Activated T-helper 1 cell treated with anti-CD3 and anti-CD28 coated beads, Interleukin-2, amount 50 U/mL, for 16 hours (primary cell): ENCODE measurements at regions not wholly inside any gene's neighbourhood (a gene's known extent, or its start where the extent isn't known, plus 50 kb on each side); places are given as distances from the start of the nearest gene placed in this dataset.

ENCODE experiments used
- DNase-seq, 2 donors: peaks; one replicate each; pipeline ENCODE4 v3.0.0-alpha.2; 2020; ENCODE audit warnings: low read depth in 1 of 2, low spot score in 1 of 2

DNA sequence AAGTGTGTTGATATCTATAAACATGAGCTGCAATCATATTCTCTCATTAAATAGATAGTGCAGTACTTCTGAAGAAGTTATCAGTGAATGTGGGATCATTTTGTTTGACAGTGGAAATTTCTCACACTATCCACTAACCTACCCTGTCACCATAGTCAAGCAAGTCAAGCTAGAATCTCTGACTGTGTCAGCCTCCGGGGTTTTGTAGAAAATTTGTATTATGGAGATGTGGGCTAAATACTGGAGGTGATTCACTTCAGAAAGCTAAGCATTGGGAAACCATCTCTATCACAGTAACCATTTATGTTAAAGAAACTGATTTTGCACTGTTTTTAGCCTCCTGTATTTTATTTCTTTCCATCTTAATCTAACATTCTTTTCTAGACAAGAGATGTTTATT lies 126.6 kb upstream of the CREB1 start:
- no peak for DNase-seq

DNA sequence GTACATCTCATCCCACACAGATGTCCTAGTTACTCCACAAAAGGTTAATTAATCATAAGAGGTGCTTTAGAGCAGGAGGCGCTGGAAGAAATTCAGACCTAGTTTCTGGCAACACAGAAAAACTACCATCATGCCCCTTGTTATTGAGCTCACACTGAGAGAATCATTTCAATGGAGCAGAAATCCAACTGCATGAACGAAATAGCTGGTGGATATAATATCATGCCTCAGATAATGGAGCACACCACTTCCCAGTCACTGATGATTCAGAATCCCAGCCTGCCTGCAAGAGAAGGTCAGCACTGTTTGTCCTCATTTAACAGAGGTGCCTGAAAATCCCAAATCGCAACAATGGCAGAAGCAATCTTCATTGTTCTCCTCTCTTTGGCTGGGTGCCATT lies 125.8 kb upstream of the CREB1 start:
- DNase-seq: no peak

GRCh38 chr2:207405150-207405549 lies 124.6 kb upstream of the CREB1 start:
- no peak for DNase-seq

GRCh38 chr2:207408086-207408794 lies 121.5 kb upstream of the CREB1 start:
- DNase-seq: no peak

DNA sequence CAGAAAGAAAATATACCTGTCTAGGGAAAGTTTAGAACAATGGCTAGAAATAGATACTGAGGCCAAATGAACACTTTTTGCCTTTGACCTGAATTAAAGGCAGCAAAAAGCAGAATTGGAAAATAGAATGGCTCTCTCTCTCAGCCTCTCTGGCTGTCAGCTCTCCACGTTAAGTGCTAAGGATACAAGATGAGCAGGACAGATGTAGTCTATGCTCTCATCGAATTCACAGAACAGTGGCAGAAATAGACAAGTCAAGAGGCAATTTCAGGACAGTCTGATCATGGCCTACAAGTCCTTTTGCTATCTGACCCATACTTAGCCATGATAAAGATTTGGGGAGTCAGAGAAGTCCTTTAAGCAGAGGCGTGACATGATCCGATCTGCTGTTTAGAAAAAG lies 120.2 kb upstream of the CREB1 start:
- no peak for DNase-seq

- DNase-seq: no peak
Observed at GRCh38 chr2:207412787-207413310, 116.9 kb upstream of the CREB1 start.

DNA sequence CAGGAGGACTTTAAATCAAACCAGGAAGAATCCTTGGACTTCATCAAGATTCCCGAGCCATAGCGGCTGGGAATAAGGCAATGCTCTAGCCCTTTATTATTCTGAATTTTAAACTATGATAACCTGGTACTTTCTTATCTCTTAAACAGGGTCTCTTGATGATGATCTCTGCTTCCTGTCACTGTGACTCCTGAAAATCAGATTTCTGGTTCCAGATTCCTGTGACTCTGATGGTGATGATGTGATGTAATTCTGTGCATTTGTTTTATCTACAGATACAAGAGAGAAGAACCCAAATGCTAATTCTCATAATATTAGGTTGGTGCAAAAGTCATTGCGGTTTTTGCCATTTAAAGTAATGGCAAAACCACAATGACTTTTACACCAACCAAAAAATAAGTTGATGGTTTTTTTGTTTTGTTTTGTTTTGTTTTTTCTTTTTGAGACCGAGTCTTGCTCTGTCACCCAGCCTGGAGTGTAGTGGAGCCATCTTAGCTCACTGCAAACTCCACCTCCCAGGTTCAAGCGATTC lies 116.3 kb upstream of the CREB1 start:
- DNase-seq: no peak

DNA sequence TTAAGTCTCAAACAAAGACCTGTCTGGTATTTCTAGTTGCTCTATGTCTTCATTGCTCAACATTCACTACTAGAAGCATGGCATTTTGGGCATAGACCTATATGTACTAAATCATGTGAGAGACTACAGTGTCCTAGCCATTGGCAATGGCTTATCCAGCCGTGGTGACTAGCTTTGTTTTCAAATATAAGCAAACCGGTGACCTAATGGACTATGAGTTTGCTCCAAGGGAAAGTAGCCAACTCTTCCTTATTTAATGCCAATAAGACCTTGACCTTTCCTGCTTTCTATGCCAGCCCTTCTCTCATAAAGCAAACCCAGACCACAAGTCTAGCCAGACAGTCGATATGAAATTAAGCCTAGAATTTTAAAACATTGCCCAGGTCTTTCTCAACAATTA lies 113.7 kb upstream of the CREB1 start:
- no peak for DNase-seq

GRCh38 chr2:207416900-207417299 lies 112.9 kb upstream of the CREB1 start:
- no peak for DNase-seq

- DNase-seq: no peak
Observed at GRCh38 chr2:207417301-207417718, 112.5 kb upstream of the CREB1 start.

DNA sequence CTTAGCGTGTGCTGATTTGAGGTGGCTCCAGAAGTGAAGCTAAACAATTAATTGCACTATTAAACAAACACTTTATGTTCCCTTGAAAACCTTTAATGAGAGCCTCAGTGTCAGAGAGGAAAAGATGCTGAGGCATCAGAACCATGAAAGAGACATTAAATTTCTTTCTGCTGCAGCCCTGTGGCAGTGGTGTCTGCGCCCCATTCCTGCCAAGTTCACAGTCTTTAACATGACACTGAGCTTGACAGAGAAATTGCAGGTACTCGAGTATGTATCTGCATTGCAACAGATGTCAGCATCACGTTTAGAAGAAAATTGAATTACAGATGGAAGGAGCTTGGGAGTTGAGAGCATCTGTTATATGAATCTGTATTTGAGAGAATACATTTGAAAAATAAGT lies 111.3 kb upstream of the CREB1 start:
- no peak for DNase-seq

- DNase-seq: no peak
Observed at GRCh38 chr2:207419331-207419730, 110.4 kb upstream of the CREB1 start.

DNA sequence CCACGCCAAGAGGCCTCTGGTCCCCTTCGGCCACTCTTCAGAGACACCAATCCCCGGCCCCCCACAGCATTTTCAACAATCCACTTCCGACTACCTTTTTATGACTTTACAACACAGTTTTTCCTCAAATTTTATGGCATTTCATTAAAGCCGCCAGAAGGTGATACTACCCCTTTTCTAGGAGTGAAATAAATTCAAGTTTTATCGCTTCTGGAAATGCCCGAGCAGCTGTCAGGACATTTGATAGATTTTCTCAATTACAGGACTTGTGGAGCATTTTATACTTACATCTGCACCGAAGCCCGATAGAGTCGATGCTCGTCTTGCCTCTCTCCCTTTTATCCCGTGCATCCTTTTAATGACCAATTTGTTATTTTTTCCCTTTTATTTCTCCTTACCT lies 108.1 kb upstream of the CREB1 start:
- DNase-seq: no peak

DNA sequence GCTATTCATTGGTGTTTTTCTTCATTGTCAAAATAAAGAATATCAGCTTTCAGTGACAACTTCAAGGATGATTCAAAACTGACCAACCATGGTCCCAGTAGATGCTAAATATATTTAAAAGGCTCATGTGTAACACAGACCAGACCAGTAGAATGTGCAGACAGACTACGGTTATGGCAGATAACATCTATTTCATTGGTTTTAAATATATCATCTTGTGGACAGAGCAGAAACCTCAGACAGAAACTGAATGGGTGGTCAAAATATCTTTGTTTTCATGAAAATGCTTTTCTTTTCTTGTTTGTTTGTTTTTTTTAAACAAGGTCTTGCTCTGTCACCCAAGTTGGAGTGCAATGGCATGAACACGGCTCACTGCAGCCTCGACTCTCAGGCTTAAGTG lies 107.4 kb upstream of the CREB1 start:
- DNase-seq: no peak

DNA sequence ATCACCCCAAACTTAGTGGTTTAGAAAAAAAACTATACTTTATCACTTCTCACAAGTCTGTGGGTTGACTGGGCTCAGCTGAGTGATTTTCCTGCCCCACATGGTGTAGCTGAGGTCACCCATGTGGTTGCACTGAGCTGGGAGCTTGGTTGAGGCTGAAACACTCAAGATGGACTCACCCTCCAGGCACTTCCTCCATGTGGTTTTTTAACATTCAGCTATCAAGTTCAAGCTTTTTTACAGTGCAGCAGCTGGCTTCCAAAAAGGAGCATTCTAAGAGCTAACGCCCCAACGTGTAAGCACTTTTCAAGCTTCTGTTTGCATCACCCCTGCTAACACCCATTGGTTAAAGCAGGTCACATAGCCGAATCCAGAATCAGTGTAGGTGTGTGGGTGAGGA lies 105.9 kb upstream of the CREB1 start:
- DNase-seq: no peak

- DNase-seq: no peak
Observed at GRCh38 chr2:207427986-207428385, 101.8 kb upstream of the CREB1 start.

DNA sequence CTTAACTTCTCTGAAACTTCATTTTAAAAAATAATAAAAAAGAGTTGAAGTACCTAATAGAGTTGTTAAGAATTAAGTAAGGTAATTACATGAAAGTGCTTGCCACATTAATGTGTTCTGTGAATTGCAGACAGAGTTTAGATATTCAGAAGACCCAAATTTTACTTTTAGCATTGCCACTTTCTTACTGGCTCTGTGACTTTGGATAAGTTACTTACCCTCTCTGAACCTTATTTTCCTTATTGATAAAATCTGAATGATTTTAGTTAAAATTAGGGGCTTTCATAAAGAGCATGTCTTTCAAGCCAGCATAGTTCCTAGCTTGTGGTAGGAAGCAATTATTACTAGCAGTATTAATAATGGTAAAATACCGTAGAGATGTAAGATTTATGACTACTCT lies 101.2 kb upstream of the CREB1 start:
- DNase-seq: no peak

- DNase-seq: no peak
Observed at GRCh38 chr2:207432453-207432852, 97.3 kb upstream of the CREB1 start.

GRCh38 chr2:207434306-207434705 lies 95.5 kb upstream of the CREB1 start:
- DNase-seq: no peak

GRCh38 chr2:207434899-207435465 lies 94.8 kb upstream of the CREB1 start:
- DNase-seq: no peak

GRCh38 chr2:207437136-207437523 lies 92.6 kb upstream of the CREB1 start:
- no peak for DNase-seq

GRCh38 chr2:207437524-207438143 lies 92.1 kb upstream of the CREB1 start:
- DNase-seq: no peak
